ENCODE measurements at regions not wholly inside any gene's neighbourhood (a gene's known extent, or its start where the extent isn't known, plus 50 kb on each side); places are given as distances from the start of the nearest gene placed in this dataset.

DNA sequence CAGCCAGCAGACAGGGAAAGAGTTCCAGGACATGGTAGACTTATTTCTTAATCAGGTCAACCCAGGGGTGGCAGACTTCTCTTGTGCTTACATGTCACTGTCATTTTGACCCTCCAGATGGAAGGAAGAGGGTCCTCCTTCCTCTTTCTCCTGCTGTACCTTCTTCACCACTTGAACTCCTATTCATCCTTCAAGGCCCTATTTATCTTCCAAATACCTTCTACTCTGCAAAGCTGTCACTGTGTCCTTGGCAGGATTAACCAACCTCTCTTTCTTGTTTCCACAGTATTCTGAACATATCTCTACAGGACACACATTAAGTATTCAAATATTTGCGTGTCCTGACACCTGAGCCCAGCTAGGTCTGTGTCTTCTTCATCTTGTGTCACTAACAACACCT lies 163.1 kb downstream of the DICER1 start:
- DNase-seq (ENCODE audit: low read depth in 1 of 2, low spot score in 2 of 2) (no peak), FAIRE-seq (no peak)
- TF ChIP-seq POLR2AphosphoS5 (IDR thresholded peaks at IDR 0.05; ENCODE audit: low read depth, low read length) (no peak), JUN (IDR thresholded peaks at IDR 0.05; ENCODE audit: low read depth, low read length) (no peak), HDAC2 (IDR thresholded peaks at IDR 0.05; ENCODE audit: borderline replicate concordance in 1 of 2, low read depth in 2 of 2, low read length in 2 of 2) (no peak), CBX8 (IDR thresholded peaks at IDR 0.05; ENCODE audit: borderline replicate concordance, low read depth, low read length) (no peak), CTCF (IDR thresholded peaks at IDR 0.05; ENCODE audit: control extremely low read depth in 1 of 3, insufficient read depth in 1 of 3, low read depth in 1 of 3, low read length in 3 of 3) (no peak), SUZ12 (IDR thresholded peaks at IDR 0.05; ENCODE audit: low read length) (no peak), BCL11A (IDR thresholded peaks at IDR 0.05; ENCODE audit: low read depth in 2 of 2, low read length in 2 of 2) (no peak), EP300 (IDR thresholded peaks at IDR 0.05; ENCODE audit: borderline replicate concordance in 1 of 2, low read depth in 2 of 2, low read length in 2 of 2) (no peak), SIN3A (conservative IDR thresholded peaks at IDR 0.05 in 1 of 2, IDR thresholded peaks at IDR 0.05 in 1 of 2; ENCODE audit: low read depth in 1 of 2, low read length in 2 of 2) (no peak), CEBPB (IDR thresholded peaks at IDR 0.05; ENCODE audit: low read depth, low read length) (no peak), POLR2A (IDR thresholded peaks at IDR 0.05; ENCODE audit: control extremely low read depth in 1 of 2, low read depth in 2 of 2, low read length in 2 of 2) (no peak)

More for the DNA sequence above, 163.1 kb downstream of the DICER1 start:
- H3K23ac ChIP-seq (ENCODE audit: insufficient read length): no peak overlapping the region
- H3K27me3 ChIP-seq (replicated peaks in 1 of 4; ENCODE audit: control insufficient read depth in 3 of 4, extremely low read depth in 1 of 4, insufficient read depth in 3 of 4, low read length in 3 of 4): peaks cover 0 to 3% (median 0%) of the 10 kb centered on the region in 4 experiments; a peak in 2 of 7 replicates
- H3K27ac ChIP-seq (ENCODE audit: low read depth, low read length): no peak overlapping the region
- no peaks in the 10 kb centered on the region for H3K36me3 ChIP-seq (ENCODE audit: control insufficient read depth in 2 of 4, insufficient read depth in 4 of 4, low read length in 3 of 4)
- no peaks in the 10 kb centered on the region for H4K20me1 ChIP-seq (replicated peaks in 1 of 2; ENCODE audit: control insufficient read depth in 1 of 2, insufficient read depth in 2 of 2, low read length in 2 of 2)
- no peaks in the 10 kb centered on the region for H3K9me3 ChIP-seq (ENCODE audit: insufficient read depth in 2 of 2, low read depth in 1 of 2, low read length in 1 of 2)
- no peak overlapping the region for H2AFZ ChIP-seq (ENCODE audit: low read length)
- no peak overlapping the region for H3K56ac ChIP-seq (replicated peaks; ENCODE audit: insufficient read length, low read depth, low read length)
- H3K18ac ChIP-seq (ENCODE audit: extremely low read depth, low read length): no peak overlapping the region
- H3K79me1 ChIP-seq (ENCODE audit: low read depth, low read length): no peaks in the 10 kb centered on the region
- no peak overlapping the region for H3K9ac ChIP-seq (replicated peaks in 1 of 4; ENCODE audit: extremely low read depth in 1 of 4, low read depth in 3 of 4, low read length in 3 of 4)
- H3K14ac ChIP-seq (ENCODE audit: insufficient read length): no peak overlapping the region
- no peak overlapping the region for H2BK12ac ChIP-seq (ENCODE audit: low read depth, low read length)
- WGBS, 2 experiments (ENCODE audit: extremely low coverage in 1 of 2, insufficient coverage in 1 of 2, insufficient read length in 1 of 2, insufficient replicate concordance in 2 of 2, low coverage in 1 of 2, low lambda C conversion rate in 2 of 2, missing lambda C conversion rate in 1 of 2): 91% methylated on average over 1 of the region's 1 CpG; no CpG with 5 or more reads in 1 of the 2 experiments
- no peak overlapping the region for H3K4me3 ChIP-seq (ENCODE audit: extremely low read depth in 1 of 4, insufficient read depth in 2 of 4, low read depth in 3 of 4, low read length in 4 of 4)
- no peaks in the 10 kb centered on the region for H3K79me2 ChIP-seq (ENCODE audit: control insufficient read depth in 1 of 2, insufficient read depth in 2 of 2, low read length in 2 of 2)
- no peak overlapping the region for H4K5ac ChIP-seq (ENCODE audit: insufficient read length, low read depth, low read length)
- no peak overlapping the region for H4K8ac ChIP-seq (ENCODE audit: extremely low read depth, insufficient read depth, low read length)
- H2BK20ac ChIP-seq (ENCODE audit: low read length): no peak overlapping the region
- no peak overlapping the region for H2BK5ac ChIP-seq (ENCODE audit: low read depth, low read length)
- no peak overlapping the region for H2BK15ac ChIP-seq (ENCODE audit: low read length)
- no peak overlapping the region for H2BK120ac ChIP-seq (replicated peaks; ENCODE audit: low read depth, low read length)
- H3K4me2 ChIP-seq (ENCODE audit: insufficient read depth in 1 of 2, low read depth in 2 of 2, low read length in 2 of 2): no peak overlapping the region
- H3K23me2 ChIP-seq (ENCODE audit: low read depth, low read length): no peaks in the 10 kb centered on the region
- ChIA-PET CTCF (ENCODE audit: partially characterized antibody) (no interaction called here), POLR2A (ENCODE audit: partially characterized antibody) (no interaction called here)
- H2AK5ac ChIP-seq (ENCODE audit: low read depth, low read length): no peak overlapping the region
- no peak overlapping the region for H3K4ac ChIP-seq (replicated peaks; ENCODE audit: insufficient read length, low read depth, low read length)
- no peak overlapping the region for H4K91ac ChIP-seq (replicated peaks; ENCODE audit: insufficient read length, low read length)
- peaks cover 0 to 9% (median 3%) of the 10 kb centered on the region in 4 experiments; a peak in 4 of 7 replicates for H3K4me1 ChIP-seq (replicated peaks in 1 of 4; ENCODE audit: control insufficient read depth in 3 of 4, insufficient read depth in 4 of 4, low read length in 3 of 4)

Data from H1 (cell line).